Activated naive CD8-positive, alpha-beta T cell treated with anti-CD3 and anti-CD28 coated beads, Interleukin-2, amount 10 ng/mL, durations not matched to agents 7 days and 5 days (primary cell): ENCODE measurements at regions not wholly inside any gene's neighbourhood (a gene's known extent, or its start where the extent isn't known, plus 50 kb on each side); places are given as distances from the start of the nearest gene placed in this dataset.

ENCODE experiments used
- ATAC-seq: fragments of 150-1000 bp; cut with Tn5 transposase; one replicate; pipeline ENCODE4 v1.10.0; 2021; ENCODE audit warnings: low read depth, moderate library complexity
- POLR2A ChIA-PET: fragments of 350-600 bp; sonication (Branson Sonifier 250); formaldehyde crosslinking; loops from one replicate; lab custom pipeline; 2021; ENCODE audit warnings: antibody characterized with exemption; lab: Charles Lee
- DNase-seq: peaks from one replicate; pipeline ENCODE4 v3.0.0; 2021
- H3K27ac Mint-ChIP-seq: one replicate; pipeline ENCODE4 v1.8.0; 2022; ENCODE audit warnings: mild to moderate bottlenecking, mixed read lengths
- H3K27me3 Mint-ChIP-seq: one replicate; pipeline ENCODE4 v1.8.0; 2022; ENCODE audit warnings: mild to moderate bottlenecking, moderate library complexity, mixed read lengths
- H3K36me3 Mint-ChIP-seq: one replicate; pipeline ENCODE4 v1.8.0; 2021; ENCODE audit warnings: mild to moderate bottlenecking, mixed read lengths
- H3K4me1 Mint-ChIP-seq: one replicate; pipeline ENCODE4 v1.8.0; 2021; ENCODE audit warnings: mixed read lengths
- H3K4me3 Mint-ChIP-seq: one replicate; pipeline ENCODE4 v1.8.0; 2022; ENCODE audit warnings: mild to moderate bottlenecking, moderate library complexity, mixed read lengths
- H3K9me3 Mint-ChIP-seq: one replicate; pipeline ENCODE4 v1.8.0; 2021; ENCODE audit warnings: mixed read lengths

DNA sequence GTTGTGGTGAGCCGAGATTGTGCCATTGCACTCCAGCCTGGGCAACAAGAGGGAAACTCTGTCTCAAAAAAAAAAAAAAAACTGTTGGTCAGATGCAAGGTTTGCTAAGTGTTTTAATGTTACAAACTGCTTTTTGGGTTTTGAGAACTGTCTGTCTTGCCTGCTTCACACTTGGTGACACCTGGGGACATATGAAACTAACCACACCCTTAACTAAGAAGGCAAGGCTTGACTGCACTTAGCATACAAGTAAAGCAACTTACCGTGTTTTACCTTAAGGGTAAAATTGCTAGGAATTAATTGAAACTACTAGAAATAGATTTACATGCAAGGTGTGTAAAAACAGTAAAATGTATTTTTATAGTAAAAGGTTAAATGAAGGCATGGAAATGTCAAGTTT is 180.4 kb downstream of the OR13H1 start:
- H3K4me3 Mint-ChIP-seq: no peak overlapping the region
- POLR2A ChIA-PET: no interaction called here
- H3K4me1 Mint-ChIP-seq: no peaks in the 10 kb centered on the region
- H3K27me3 Mint-ChIP-seq: no peaks in the 10 kb centered on the region
- peaks cover 7% of the 10 kb centered on the region for H3K36me3 Mint-ChIP-seq
- DNase-seq (no peak), ATAC-seq (no peak)
- H3K27ac Mint-ChIP-seq: no peak overlapping the region
- peaks cover 3% of the 10 kb centered on the region for H3K9me3 Mint-ChIP-seq

GRCh38 chrX:131725001-131725654 is 181.3 kb downstream of the OR13H1 start:
- H3K4me3 Mint-ChIP-seq: no peak overlapping the region
- peaks cover 3% of the 10 kb centered on the region for H3K9me3 Mint-ChIP-seq
- DNase-seq: no peak
- no peak for ATAC-seq
- peaks cover 7% of the 10 kb centered on the region for H3K36me3 Mint-ChIP-seq
- POLR2A ChIA-PET: no interaction called here
- no peak overlapping the region for H3K27ac Mint-ChIP-seq
- H3K4me1 Mint-ChIP-seq: no peaks in the 10 kb centered on the region
- no peaks in the 10 kb centered on the region for H3K27me3 Mint-ChIP-seq

DNA sequence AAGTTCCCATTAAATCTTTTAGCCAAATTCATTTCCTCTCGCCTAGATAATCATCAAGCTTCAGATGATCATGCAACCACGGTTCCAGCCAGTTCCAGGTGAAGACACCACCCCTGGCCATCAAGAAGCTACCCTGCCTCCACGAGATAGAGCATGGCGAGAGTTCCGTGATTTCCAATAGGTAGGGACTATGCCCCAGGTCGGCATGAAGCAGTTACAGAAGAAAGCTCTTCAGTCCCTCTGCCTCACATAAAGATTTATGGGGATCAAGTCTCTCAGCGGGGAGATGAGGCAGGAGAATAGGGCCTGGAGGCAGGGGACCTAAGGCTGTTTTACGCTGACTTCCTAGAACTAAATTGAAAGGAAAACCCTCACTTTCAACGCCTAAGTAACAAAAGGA is 183.9 kb downstream of the OR13H1 start:
- Mint-ChIP-seq H3K36me3 (peaks cover 5% of the 10 kb centered on the region), H3K27ac (no peak overlapping the region), H3K4me1 (no peaks in the 10 kb centered on the region), H3K27me3 (no peaks in the 10 kb centered on the region), H3K4me3 (no peak overlapping the region), H3K9me3 (peaks cover 3% of the 10 kb centered on the region)
- POLR2A ChIA-PET: no interaction called here
- DNase-seq: no peak
- no peak for ATAC-seq

- H3K27ac Mint-ChIP-seq: no peak overlapping the region
- peaks cover 5% of the 10 kb centered on the region for H3K36me3 Mint-ChIP-seq
- peaks cover 3% of the 10 kb centered on the region for H3K9me3 Mint-ChIP-seq
- no peak for ATAC-seq
- DNase-seq: no peak
- POLR2A ChIA-PET: no interaction called here
- H3K27me3 Mint-ChIP-seq: no peaks in the 10 kb centered on the region
- H3K4me3 Mint-ChIP-seq: no peak overlapping the region
- no peaks in the 10 kb centered on the region for H3K4me1 Mint-ChIP-seq
These were observed 184.6 kb downstream of the OR13H1 start for GRCh38 chrX:131728295-131729145.

DNA sequence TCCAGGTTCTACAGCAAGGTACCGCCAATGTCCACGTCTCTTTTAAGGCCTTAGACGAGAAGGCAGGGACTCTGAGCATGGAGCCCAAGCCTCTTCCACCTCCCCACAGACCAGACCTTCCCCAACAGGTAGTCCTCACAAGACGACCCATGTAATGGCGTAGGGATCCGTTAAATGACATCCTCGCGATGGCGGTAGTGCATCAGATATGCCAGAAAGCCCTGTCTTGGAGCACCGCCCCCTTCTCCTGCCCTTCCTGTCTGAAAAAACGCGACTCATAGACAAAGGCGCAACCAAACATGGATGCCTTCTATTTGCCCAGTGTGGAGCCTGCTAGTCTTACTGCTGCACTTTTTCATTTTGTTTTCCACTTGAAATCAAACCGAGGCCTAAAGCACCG is 185.4 kb downstream of the OR13H1 start:
- ATAC-seq (no peak), DNase-seq (no peak)
- Mint-ChIP-seq H3K4me3 (no peak overlapping the region), H3K36me3 (peaks cover 5% of the 10 kb centered on the region), H3K9me3 (peaks cover 3% of the 10 kb centered on the region), H3K27me3 (no peaks in the 10 kb centered on the region), H3K27ac (no peak overlapping the region), H3K4me1 (no peaks in the 10 kb centered on the region)
- POLR2A ChIA-PET: no interaction called here

DNA sequence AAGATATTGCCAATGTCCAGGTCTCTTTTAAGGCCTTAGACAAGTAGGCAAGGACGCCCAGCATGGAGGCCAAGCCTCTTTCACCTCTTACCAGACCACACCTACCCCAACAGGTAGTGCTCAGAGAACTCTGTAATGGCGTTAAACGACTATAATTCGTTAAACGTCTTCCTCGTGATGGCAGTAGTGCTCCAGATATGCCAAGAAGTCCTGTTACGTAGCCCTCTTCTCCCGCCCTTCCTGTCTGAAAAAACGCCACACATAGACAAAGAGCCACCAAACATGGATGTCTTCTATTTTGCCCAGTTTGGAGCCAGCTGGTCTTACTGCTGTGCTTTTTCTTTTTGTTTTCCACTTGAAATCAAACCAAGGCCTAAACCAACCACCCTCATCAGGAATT is 190.7 kb downstream of the OR13H1 start:
- DNase-seq (no peak), ATAC-seq (no peak)
- POLR2A ChIA-PET: no interaction called here
- no peaks in the 10 kb centered on the region for H3K9me3 Mint-ChIP-seq
- no peak overlapping the region for H3K27ac Mint-ChIP-seq
- no peaks in the 10 kb centered on the region for H3K27me3 Mint-ChIP-seq
- H3K36me3 Mint-ChIP-seq: peaks cover under 1% of the 10 kb centered on the region
- no peaks in the 10 kb centered on the region for H3K4me1 Mint-ChIP-seq
- no peak overlapping the region for H3K4me3 Mint-ChIP-seq

GRCh38 chrX:131735127-131735526 is 191.3 kb downstream of the OR13H1 start:
- Mint-ChIP-seq H3K27me3 (no peaks in the 10 kb centered on the region), H3K4me3 (no peak overlapping the region), H3K4me1 (no peaks in the 10 kb centered on the region), H3K9me3 (no peaks in the 10 kb centered on the region), H3K36me3 (peaks cover 5% of the 10 kb centered on the region), H3K27ac (no peak overlapping the region)
- POLR2A ChIA-PET: no interaction called here
- ATAC-seq (no peak), DNase-seq (no peak)

DNA sequence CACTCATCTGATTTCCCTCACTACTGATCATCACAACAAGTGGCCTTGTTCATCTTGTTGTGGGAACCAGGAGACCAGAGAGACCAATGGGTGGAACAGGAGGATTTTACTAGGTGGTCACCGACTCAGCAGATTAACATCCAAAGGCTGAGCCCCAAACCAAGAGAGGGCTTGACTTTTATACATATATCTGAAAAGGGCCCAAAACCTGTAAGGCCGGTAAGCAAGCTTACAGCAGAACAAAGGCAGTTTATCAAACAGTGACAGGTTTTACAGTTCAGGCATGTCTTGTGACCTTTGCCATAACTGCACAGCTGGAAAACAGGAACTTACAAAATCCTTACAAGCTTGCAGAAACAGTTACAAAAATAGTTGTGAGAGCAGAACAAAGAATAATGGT is 195.9 kb downstream of the OR13H1 start:
- no peak for ATAC-seq
- H3K27ac Mint-ChIP-seq: no peak overlapping the region
- no peak overlapping the region for H3K4me3 Mint-ChIP-seq
- POLR2A ChIA-PET: no interaction called here
- H3K9me3 Mint-ChIP-seq: peaks cover 3% of the 10 kb centered on the region
- no peaks in the 10 kb centered on the region for H3K4me1 Mint-ChIP-seq
- H3K27me3 Mint-ChIP-seq: no peaks in the 10 kb centered on the region
- no peak for DNase-seq
- peaks cover 13% of the 10 kb centered on the region for H3K36me3 Mint-ChIP-seq

DNA sequence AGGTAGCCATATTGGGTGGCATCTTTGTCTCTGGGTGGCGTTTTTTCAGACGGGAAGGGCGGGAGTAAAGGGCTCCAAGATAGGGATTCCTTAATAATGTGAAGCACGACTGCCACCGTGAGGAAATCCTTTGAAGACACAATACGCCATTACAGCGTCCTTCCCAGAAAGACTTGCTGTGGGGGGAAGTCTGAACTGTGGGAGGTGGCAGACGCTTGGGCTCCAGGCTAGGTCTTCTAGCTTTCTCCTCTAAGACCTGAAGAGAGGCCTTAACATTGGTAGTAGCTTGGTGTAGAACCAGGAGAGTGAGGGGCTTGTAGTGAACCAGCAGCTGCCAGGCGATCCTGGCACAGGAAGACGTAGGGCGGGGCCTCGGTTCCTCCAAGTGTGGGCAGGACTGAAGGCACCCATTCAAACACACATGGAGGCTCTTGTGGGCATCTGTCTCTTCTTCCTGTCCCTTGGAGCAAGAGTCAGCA is 197.3 kb downstream of the OR13H1 start:
- POLR2A ChIA-PET: no interaction called here
- no peak overlapping the region for H3K27ac Mint-ChIP-seq
- H3K9me3 Mint-ChIP-seq: peaks cover 3% of the 10 kb centered on the region
- no peaks in the 10 kb centered on the region for H3K4me1 Mint-ChIP-seq
- H3K4me3 Mint-ChIP-seq: no peak overlapping the region
- DNase-seq (no peak), ATAC-seq (no peak)
- H3K36me3 Mint-ChIP-seq: peaks cover 13% of the 10 kb centered on the region
- no peaks in the 10 kb centered on the region for H3K27me3 Mint-ChIP-seq

DNA sequence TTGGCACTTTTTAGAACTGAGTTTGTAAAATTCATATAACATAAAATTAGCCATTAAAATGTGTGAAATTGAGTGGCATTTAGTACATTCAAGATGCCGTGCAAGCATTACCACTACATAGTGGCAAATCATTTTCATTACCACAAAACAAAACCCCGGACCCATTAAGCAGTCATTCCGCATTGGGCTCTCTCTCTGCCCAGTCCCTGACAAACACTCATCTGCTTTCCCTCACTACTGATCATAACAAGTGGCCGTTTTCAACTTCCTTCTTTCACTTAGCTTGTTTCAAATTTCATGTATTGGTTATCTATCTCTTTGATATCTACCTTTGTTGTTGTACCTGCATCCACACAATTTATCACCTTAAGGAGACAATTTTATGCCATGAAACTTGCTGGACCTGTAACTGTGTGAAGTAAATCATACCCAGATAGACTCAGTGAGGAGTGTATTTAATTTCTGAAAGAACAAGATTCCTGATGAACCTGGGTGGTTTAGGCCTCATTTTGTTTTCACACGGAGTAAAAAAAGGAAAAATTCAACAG is 202.1 kb downstream of the OR13H1 start:
- H3K4me3 Mint-ChIP-seq: no peak overlapping the region

DNA sequence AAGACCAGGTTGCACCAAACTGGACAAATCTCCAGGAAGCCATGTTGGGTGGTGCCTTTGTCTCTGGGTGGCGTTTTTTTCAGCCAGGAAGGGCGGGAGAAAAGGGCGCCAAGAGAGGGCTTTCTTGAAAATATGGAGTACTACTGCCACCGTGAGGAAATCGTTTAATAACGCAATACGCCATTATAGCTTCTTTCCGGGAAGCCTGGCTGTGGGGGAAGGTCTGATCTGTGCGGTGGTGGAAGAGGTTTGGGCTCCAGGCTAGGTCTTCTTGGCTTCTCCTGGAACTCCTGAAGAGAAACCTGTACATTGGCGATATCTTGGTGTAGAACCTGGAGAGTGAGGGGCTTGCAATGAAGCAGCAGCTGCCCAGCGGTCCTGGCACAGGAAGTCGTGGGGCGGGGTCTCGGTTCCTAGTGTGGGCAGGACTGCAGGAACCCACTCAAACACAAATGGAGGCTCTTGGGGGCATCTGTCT is 202.7 kb downstream of the OR13H1 start:
- Mint-ChIP-seq H3K27me3 (no peaks in the 10 kb centered on the region), H3K27ac (no peak overlapping the region), H3K4me3 (no peak overlapping the region), H3K9me3 (no peaks in the 10 kb centered on the region), H3K4me1 (no peaks in the 10 kb centered on the region), H3K36me3 (peaks cover 9% of the 10 kb centered on the region)
- ATAC-seq (no peak), DNase-seq (no peak)
- POLR2A ChIA-PET: no interaction called here

More for the DNA sequence above, 202.1 kb downstream of the OR13H1 start:
- Mint-ChIP-seq H3K27me3 (no peaks in the 10 kb centered on the region), H3K9me3 (no peaks in the 10 kb centered on the region), H3K36me3 (peaks cover 11% of the 10 kb centered on the region), H3K27ac (no peak overlapping the region), H3K4me1 (no peaks in the 10 kb centered on the region)
- ATAC-seq (no peak), DNase-seq (no peak)
- POLR2A ChIA-PET: no interaction called here

GRCh38 chrX:131747173-131747572 is 203.3 kb downstream of the OR13H1 start:
- Mint-ChIP-seq H3K27ac (no peak overlapping the region), H3K9me3 (no peaks in the 10 kb centered on the region), H3K36me3 (peaks cover 9% of the 10 kb centered on the region), H3K27me3 (no peaks in the 10 kb centered on the region), H3K4me1 (no peaks in the 10 kb centered on the region), H3K4me3 (no peak overlapping the region)
- DNase-seq (no peak), ATAC-seq (no peak)
- POLR2A ChIA-PET: no interaction called here

GRCh38 chrX:131752493-131753198 is 208.8 kb downstream of the OR13H1 start:
- peaks cover 13% of the 10 kb centered on the region for H3K36me3 Mint-ChIP-seq
- no peaks in the 10 kb centered on the region for H3K4me1 Mint-ChIP-seq
- H3K27ac Mint-ChIP-seq: no peak overlapping the region
- ATAC-seq: no peak
- DNase-seq: no peak
- H3K4me3 Mint-ChIP-seq: no peak overlapping the region
- POLR2A ChIA-PET: no interaction called here
- no peaks in the 10 kb centered on the region for H3K9me3 Mint-ChIP-seq
- H3K27me3 Mint-ChIP-seq: no peaks in the 10 kb centered on the region
